ENCODE measurements at regions not wholly inside any gene's neighbourhood (a gene's known extent, or its start where the extent isn't known, plus 50 kb on each side); places are given as distances from the start of the nearest gene placed in this dataset.

- no peak overlapping the region for H3K9ac ChIP-seq (ENCODE audit: low read length)
- no peak overlapping the region for H3K4me2 ChIP-seq (replicated peaks; ENCODE audit: low read depth, low read length, poor library complexity, severe bottlenecking)
- DNase-seq (no peak), ATAC-seq (ENCODE audit: low read depth) (no peak)
- Mint-ChIP-seq H3K4me1 (no peaks in the 10 kb centered on the region), H3K27me3 (peaks cover 16% of the 10 kb centered on the region), H3K4me3 (no peak overlapping the region), H3K27ac (no peak overlapping the region), H3K9me3 (ENCODE audit: insufficient read depth) (no peaks in the 10 kb centered on the region)
- H3K36me3 ChIP-seq (replicated peaks in 1 of 2; ENCODE audit: control extremely low read depth in 1 of 2, control insufficient read depth in 1 of 2, extremely low read depth in 1 of 2, insufficient read depth in 2 of 2, low read length in 1 of 2), result no peaks in the 10 kb centered on the region
- no peak overlapping the region for H3K27ac ChIP-seq (ENCODE audit: low read length in 2 of 2)
- H3K4me3 ChIP-seq (ENCODE audit: control extremely low read depth in 1 of 5, extremely low read depth in 1 of 5, insufficient read depth in 1 of 5, low read depth in 2 of 5, low read length in 4 of 5), result no peak overlapping the region
- intact Hi-C loops (cut with micrococcal nuclease), result no loop called here
- H2AFZ ChIP-seq (ENCODE audit: insufficient read depth, low read depth, low read length, poor library complexity, severe bottlenecking), result no peak overlapping the region
- ChIA-PET CTCF (no interaction called here), POLR2A (no interaction called here)
- no peaks in the 10 kb centered on the region for H3K9me3 ChIP-seq (ENCODE audit: control extremely low read depth in 1 of 3, control insufficient read depth in 2 of 3, insufficient read depth in 1 of 3, low read length in 2 of 3)
- no peaks in the 10 kb centered on the region for H3K4me1 ChIP-seq (ENCODE audit: control insufficient read depth in 2 of 2, insufficient read depth in 2 of 2, low read length in 2 of 2)
- H4K20me1 ChIP-seq (ENCODE audit: control insufficient read depth, insufficient read depth, low read length, poor library complexity, severe bottlenecking), result no peaks in the 10 kb centered on the region
- 81% methylated on average over 3 of the region's 3 CpGs for WGBS (ENCODE audit: insufficient coverage)
- peaks cover 0 to 4% (median 0%) of the 10 kb centered on the region in 4 experiments for H3K27me3 ChIP-seq (replicated peaks in 1 of 4; ENCODE audit: control extremely low read depth in 1 of 4, control insufficient read depth in 3 of 4, insufficient read depth in 4 of 4, low read length in 3 of 4)
- no peaks in the 10 kb centered on the region for H3K79me2 ChIP-seq (ENCODE audit: control insufficient read depth, insufficient read depth, low read length)
- TF ChIP-seq EZH2 (IDR thresholded peaks at IDR 0.05; ENCODE audit: borderline replicate concordance, insufficient read depth, low read depth, low read length, poor library complexity, severe bottlenecking) (no peak), CTCF (IDR thresholded peaks at IDR 0.05) (no peak)
Observed at GRCh38 chr10:71011141-71011540, 122.8 kb upstream of the PCBD1 start.

- DNase-seq, result no peak
- CTCF ChIA-PET, result no interaction called here
- H3K27me3 Mint-ChIP-seq, result peaks cover 13% of the 10 kb centered on the region
Observed at GRCh38 chr10:71014021-71014805, 125.8 kb upstream of the PCBD1 start.

More at GRCh38 chr10:71014021-71014805, 125.8 kb upstream of the PCBD1 start:
- POLR2A ChIA-PET, result no interaction called here
- H3K4me3 ChIP-seq (ENCODE audit: control extremely low read depth in 1 of 5, extremely low read depth in 1 of 5, insufficient read depth in 1 of 5, low read depth in 2 of 5, low read length in 4 of 5), result no peak overlapping the region
- H3K27ac Mint-ChIP-seq, result no peak overlapping the region
- H3K9ac ChIP-seq (ENCODE audit: low read length), result no peak overlapping the region
- no peaks in the 10 kb centered on the region for H3K27me3 ChIP-seq (replicated peaks in 1 of 4; ENCODE audit: control extremely low read depth in 1 of 4, control insufficient read depth in 3 of 4, insufficient read depth in 4 of 4, low read length in 3 of 4)
- H2AFZ ChIP-seq (ENCODE audit: insufficient read depth, low read depth, low read length, poor library complexity, severe bottlenecking), result no peak overlapping the region
- no peaks in the 10 kb centered on the region for H3K79me2 ChIP-seq (ENCODE audit: control insufficient read depth, insufficient read depth, low read length)
- H3K4me3 Mint-ChIP-seq, result no peak overlapping the region
- H3K4me1 ChIP-seq (ENCODE audit: control insufficient read depth in 2 of 2, insufficient read depth in 2 of 2, low read length in 2 of 2), result no peaks in the 10 kb centered on the region
- no peaks in the 10 kb centered on the region for H4K20me1 ChIP-seq (ENCODE audit: control insufficient read depth, insufficient read depth, low read length, poor library complexity, severe bottlenecking)
- ATAC-seq (ENCODE audit: low read depth), result no peak
- 79% methylated on average over 4 of the region's 8 CpGs for WGBS (ENCODE audit: insufficient coverage)
- H3K9me3 ChIP-seq (ENCODE audit: control extremely low read depth in 1 of 3, control insufficient read depth in 2 of 3, insufficient read depth in 1 of 3, low read length in 2 of 3), result no peaks in the 10 kb centered on the region
- H3K4me1 Mint-ChIP-seq, result no peaks in the 10 kb centered on the region
- TF ChIP-seq EZH2 (IDR thresholded peaks at IDR 0.05; ENCODE audit: borderline replicate concordance, insufficient read depth, low read depth, low read length, poor library complexity, severe bottlenecking) (no peak), CTCF (IDR thresholded peaks at IDR 0.05) (no peak)
- no peaks in the 10 kb centered on the region for H3K9me3 Mint-ChIP-seq (ENCODE audit: insufficient read depth)
- no peak overlapping the region for H3K27ac ChIP-seq (ENCODE audit: low read length in 2 of 2)
- H3K4me2 ChIP-seq (replicated peaks; ENCODE audit: low read depth, low read length, poor library complexity, severe bottlenecking), result no peak overlapping the region
- intact Hi-C loops (cut with micrococcal nuclease), result no loop called here
- no peaks in the 10 kb centered on the region for H3K36me3 ChIP-seq (replicated peaks in 1 of 2; ENCODE audit: control extremely low read depth in 1 of 2, control insufficient read depth in 1 of 2, extremely low read depth in 1 of 2, insufficient read depth in 2 of 2, low read length in 1 of 2)
